CD4-positive, alpha-beta T cell treated with Interleukin-4 for 1 hour (primary cell): ENCODE measurements at regions not wholly inside any gene's neighbourhood (a gene's known extent, or its start where the extent isn't known, plus 50 kb on each side); places are given as distances from the start of the nearest gene placed in this dataset.

Experiments used
- DNase-seq, 2 donors: peaks; one replicate each; pipeline ENCODE4 v3.0.0-alpha.2; 2020 to 2022

DNA sequence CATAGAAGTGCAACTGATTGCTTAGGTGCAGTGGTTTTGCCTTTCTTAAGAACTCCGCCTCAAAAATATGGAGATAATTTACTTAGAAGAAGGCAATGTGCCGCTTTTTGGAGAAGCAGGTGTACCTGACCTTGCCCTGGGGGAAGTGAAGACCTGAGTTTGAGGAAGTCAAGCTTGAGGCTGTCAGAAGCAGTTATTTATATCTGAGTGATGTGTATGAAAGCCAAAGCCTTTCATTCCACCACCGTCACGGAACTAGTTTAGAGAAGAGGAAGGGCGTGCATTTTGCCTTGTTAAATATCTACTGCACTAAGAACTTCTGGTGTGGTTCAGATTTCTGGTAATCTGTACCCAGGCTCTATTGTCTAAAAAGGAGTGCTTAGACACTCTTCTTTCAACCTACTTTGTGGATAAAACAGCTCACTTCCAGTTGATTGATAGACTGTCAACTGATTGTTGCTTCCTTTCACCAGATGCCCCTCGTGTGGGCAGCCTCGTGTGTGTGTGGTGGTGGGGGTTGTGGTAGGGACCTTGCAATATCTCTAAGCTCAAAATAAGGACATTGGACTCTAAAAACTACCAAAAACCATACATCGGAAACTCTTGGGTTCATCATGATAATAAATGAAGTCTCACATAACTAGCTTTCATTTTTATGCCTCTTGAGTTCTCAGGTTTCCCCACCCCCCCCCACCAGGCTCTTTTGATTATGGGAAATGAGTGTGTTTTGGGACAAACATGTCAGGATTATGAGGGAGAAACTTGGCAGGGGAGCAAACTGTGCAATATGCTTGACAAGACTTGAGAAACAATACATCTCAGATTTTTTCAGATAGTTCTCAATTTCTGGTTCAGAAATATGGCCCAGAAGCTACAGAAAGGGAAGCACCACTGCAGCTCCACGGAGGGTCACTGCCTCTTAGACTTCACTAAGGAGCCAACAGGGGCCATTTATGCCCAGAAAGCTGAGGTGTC is 78.6 kb downstream of the ARF6 start:
- peak; percentile 79 to 86 for DNase-seq

DNA sequence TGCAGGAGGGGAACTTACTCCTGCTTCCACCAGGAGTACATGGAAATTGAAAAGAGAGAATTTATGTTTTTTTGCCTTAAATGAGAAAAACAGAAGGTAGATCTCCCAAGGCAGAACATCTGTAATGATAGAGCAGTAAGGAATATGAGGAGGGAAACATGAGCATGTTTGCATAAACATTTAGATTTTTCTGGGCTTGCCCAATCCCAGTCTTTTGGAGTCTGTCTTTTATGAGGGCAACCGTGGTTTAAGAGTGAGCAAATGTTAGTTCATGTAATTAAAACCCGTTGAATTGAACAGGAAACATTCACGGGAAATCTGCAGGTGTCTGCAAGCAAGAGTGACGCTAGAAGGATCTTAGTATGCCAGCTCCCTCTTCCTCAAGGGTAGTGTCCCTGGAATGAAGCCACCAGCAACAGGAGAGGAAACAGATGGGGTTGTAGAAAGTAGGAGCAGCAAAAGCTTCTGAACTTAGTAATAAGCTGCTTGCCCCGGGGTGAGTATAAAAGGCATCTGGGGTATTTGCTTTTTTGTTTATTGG is 79.3 kb downstream of the ARF6 start:
- peak in 1 of 2 donors; percentile 17 for DNase-seq

DNA sequence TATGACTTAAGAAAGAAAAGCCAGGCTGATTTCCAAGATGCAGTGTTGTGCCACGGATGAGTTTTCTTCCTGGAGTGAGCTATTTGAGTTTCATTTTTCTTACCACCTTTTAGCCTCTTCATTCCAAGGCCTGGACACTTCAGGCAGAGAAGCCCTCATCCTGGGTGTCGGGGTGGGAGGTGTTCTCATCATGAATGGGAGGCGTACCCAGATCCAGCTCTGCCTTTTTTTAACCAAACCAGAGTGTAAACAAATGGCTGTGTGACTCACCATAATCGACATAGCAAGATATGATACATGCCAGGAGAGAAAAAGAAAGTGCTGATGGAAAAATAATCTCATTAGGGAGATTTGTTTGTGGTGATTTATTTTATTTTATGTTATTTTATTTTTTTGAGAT is 79.9 kb downstream of the ARF6 start:
- DNase-seq = peak; percentile 30 to 53

DNA sequence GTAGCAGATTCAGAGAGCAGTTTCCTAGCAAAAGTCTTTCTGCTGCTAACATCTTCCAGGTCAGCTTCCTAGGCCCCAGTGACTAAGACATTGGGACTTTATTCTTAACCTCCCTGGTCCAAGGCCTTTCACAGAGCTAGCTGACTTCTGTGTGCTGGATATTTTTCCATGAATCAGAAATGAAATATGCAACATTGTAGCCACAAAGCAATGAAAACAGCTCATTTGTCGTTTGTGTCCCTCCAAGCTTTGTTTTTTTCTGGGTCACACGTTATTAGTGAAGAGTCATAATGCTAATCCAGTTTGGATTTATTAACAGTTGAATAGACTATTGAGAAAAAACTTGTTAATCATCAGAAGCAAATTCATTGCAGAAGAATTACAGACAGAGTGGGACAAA is 82.4 kb downstream of the ARF6 start:
- no peak for DNase-seq

DNA sequence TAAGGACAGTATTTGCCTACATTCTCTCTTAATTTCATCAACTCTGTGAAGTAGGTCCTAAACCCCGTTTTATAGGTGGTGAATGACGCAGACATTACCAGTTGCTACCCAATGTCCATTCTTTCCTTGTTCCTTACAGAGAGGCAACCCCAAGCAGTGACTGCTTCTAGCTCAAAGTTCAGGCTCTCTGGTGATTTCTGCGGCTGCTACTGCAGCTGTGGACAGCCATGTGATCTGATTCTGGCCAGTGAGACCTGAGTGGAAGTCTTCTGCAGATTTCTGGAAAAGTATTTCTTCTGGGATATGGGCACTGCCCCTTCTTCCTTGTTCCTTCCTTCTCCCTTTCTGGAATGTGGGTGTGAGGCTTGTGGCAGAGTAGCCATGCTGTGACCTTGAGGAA is 82.9 kb downstream of the ARF6 start:
- DNase-seq = no peak

DNA sequence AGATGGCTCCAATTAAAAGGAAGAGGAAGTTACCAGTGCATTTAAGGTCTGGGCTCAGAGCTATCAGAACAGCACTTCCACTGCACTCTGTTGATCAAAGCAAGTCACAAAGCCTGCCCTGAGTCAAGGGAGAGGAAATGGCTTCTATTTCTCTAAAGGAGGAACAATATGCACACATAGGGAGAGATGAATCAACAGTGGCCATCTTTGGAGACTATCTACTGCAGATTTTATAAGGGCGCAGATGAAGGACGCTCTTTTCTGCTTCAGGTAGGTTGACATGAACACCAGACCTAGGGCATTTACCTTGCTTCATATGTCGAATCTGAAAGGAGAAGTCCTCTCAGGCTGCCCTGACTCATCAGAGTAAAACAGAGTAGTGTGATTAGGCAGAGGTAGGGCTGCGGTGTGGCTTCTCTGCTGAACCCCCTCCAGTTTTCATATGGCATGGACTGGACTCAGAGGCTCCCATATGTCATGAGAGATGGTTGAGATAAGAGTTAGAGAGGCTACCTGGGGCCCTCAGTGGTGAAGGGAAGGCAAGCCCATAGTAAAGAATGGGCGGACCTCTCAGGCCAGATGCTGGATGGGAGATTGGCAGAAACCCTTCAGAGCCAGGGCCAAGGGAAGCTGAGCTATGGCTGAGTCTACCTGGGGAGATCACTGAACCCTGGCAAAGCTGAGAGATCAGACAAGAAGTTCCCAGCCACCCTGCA is 84.4 kb downstream of the ARF6 start:
- peak; percentile 59 to 63 for DNase-seq

DNA sequence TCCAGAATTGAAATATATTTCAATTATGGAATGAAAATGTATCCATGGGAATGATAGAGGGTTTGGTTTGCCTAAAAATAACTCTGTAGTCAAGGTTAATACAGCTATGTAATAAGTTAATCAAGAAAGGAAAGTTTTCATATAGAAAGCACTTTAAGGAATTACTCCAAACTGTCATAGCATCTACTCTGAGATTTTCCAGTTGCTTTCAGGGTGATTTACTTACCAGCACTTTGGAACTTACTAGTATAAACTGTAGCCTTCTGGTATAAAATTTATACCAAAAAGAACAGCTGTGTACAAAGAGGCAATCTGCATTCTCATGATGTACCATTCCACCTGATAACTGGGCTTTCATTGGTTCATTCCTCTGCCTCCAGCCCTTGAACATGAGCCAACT is 87.1 kb downstream of the ARF6 start:
- no peak for DNase-seq

DNA sequence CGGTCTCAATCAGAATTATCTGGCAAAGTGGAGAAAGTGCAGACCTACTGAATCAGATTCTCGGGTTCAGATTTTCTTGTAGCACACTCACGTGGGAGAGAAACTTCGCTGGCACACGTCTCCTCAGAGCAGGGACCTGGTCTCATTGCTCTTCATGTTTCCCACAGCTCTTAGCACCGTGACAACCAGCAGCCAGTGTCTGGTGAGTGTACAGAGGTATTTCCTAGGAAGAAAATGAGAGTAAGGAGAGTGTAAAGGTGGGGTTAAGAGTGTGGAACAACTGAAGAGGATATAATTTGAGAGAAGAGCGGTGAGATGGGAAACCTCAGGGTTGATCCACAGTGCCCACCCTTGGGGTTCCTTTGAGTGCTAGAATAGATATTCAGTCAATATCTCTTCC is 89.2 kb downstream of the ARF6 start:
- peak in 1 of 2 donors; percentile 31 for DNase-seq

DNA sequence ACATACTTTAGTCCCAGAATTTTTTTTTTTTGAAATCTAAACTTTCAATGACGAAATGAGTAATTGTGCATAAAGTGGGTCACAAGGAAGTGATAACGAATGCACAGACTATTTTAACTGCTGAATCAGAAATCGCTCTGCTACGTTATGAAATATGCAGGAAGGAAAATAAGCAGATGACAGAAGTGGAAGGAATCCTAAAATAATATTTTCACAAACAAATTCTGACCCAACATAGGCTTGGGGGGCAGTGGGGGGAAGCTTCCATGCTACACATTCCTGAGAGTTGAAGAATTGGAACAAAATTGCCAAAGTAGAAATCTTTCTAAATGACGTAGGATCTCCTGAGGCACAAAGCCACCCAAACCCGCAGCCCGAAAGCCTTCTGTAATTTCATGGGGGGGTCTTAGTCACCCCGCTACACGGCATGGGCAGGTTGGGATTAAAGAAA is 89.6 kb downstream of the ARF6 start:
- peak in 1 of 2 donors; percentile 46 for DNase-seq

DNA sequence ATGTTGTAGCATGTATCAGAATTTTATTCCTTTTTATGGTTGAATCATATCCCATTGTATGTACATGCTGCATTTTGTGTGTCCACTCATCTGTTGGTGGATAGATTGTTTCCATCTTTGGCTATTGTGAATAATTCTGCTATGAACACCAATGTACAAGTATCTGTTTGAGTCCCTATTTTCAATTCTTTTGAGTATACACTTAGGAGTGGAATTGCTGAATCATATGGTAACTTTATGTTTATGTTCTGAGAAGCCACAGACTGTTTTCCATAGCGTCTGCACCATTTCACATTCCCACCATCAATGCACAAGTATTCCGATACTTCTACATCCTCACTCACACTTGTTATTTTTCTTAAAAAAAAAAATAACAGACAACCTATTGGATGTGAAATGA is 91.5 kb downstream of the ARF6 start:
- DNase-seq = no peak

DNA sequence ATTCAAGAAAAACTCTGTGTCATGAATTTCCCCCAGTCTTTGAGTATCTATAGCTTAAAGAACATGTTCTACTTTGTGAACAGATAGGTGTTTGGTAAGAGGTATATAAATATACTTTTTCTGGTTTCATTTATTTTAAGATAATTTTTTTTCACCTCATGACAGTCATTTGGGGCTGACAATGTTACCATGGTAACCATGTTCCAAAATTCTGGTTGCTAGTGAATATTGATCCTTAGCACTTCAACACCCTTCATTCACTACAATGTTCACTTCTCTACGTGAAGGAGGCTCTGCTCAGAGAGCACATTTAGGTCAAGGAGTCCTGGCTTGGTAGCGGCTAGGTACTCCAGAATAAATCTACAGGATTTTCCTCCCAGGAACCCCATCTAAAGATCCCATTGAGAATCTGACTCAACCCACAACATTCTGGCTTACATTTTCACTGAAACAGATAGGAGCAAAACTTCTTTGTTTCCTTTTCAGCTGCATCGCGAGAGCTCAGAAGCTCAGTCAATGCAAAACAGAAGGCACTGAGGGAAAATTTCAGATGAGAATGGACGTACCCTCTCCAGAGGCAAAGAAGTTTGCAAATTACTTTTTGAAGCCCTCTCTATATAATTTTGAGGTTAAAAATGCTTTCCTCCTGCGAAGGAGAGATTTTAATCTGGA is 93.6 kb downstream of the ARF6 start:
- DNase-seq = no peak

DNA sequence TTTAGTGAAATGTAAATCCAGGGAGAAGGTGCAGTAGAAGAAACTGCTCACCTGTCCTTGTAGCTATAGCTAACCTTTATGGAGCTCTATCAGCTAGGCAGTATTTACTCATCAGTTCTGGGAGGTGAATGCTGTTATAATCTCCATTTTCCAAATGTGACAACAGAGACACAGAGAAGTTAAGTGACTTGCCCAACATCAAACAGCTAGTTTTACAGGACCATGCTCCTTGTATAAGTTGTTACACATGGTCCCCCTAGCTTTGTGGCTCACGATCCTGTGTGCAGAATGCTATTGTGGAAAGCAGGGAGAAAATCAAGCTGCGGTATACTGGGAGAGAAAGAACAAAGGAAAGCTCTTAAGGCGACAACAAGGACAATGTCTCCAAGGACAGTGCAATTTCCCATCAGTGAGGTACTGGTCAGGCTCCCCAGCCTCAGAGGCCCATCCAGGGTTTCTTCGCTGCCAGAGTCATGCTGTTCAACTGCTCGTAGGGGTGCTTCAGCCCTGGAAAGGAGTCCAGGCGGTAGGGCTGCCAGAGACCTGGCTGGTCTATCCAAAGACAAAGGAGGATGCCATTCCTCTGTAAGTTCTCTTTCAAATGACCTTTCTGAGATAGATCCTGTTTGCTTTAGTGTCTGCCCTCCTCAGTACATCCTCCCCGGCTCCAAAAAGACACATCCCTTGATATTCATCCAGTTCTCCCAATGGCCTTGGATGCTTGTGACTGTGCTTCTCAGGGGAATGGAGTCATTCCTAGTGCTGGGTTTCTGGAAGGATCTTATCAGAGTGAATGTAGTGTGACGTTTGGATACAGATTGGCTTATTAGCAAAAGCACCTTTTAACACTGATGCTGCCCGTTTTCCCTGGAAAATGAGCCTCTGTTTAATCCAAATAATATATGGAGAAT is 95.5 kb downstream of the ARF6 start:
- no peak for DNase-seq

DNA sequence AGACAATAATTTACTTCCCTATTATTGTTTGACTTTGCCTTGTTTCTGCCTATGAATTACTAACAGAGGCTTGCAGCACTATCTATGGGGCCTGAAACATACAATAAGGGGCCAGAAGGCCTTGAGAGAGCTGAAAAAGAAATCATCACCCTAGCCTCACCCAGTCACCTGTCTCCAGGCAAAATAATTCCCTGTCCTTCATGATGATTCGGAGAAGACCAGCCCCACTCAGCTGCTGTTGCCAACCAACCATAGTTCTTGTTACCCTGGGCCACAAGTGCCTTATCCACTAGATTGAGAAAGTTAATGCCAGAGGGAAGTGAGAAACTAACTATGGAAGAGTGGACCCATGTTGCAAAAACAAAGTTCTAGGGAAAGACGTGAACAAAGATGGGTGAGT is 97.1 kb downstream of the ARF6 start:
- no peak for DNase-seq

DNA sequence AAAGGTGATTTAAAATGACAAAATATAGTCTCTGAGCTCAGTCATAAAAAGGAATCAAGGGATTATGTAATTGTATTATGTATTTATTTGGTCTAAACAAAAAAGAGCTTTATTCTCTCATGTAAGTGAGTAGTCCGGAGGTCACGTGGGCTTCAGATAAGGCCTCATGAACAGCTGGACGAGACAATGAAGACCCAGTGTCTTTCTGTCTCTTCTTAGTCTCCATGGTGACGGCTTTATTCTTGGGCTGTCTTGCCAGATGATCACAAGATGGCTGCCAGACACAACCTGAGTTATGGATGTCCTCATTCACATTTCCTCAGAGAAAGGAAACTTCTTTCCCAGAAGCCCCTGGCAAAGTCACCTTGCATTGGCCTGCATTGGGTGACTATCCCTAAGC is 98.6 kb downstream of the ARF6 start:
- DNase-seq = no peak

DNA sequence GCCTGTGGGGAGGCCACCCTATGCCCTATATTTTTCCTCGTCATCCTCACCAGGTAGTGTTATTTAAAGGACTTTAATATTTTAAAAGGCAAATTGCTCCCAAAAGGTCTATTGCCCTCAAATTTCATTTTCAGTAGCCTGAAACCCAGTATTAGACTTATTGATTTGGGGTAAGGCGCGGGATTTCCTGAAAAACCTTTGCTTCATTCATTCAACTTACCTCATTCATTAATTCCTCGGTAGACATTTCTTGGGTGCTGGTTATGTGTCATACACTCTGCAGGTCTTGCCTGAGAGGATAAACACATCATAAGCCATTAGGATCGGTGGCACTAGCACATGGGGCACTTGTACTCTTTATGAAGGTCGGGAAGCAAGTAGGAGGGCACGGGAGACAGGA is 99.2 kb downstream of the ARF6 start:
- DNase-seq = no peak

DNA sequence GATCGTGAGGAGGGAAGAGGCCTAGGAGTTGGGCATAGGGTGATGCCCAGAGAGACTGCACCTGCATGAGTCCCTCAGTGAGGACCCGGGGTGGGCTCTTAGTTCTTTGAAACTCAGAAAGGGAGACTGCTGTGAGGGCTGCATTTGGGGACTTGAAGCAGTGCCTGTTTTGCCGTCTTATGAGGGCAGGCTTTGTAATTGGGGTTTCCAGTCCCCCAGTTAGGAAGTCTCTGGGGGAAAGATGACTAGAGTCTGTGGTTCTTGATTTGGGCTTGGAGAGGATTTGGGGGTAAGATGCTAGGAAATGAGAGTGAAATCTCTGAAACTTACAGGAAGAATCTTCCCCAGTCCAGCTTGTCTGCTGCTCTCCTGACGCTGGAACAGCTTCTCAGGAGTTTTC is 99.6 kb downstream of the ARF6 start:
- DNase-seq = no peak

DNA sequence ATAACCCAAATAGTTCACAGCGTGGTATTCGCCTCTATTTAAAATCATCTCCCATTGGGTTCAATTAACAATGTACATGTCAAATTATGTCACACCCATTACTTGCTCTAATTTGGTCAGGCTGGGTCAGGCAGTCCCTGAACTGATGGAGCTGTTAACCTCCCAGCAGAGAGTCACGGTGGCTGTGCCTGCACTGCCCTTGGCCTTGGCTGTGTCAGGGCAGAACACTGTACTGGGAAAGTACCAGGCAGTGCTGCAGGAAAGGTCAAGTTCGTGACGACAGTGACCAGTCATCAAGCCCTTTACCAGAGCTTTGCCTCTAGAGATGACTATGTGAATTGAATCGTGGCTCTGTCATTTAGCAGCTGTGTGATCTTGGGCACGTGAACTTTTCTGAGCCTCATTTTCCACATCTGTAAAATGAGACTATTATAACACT is 100.0 kb downstream of the ARF6 start:
- no peak for DNase-seq

DNA sequence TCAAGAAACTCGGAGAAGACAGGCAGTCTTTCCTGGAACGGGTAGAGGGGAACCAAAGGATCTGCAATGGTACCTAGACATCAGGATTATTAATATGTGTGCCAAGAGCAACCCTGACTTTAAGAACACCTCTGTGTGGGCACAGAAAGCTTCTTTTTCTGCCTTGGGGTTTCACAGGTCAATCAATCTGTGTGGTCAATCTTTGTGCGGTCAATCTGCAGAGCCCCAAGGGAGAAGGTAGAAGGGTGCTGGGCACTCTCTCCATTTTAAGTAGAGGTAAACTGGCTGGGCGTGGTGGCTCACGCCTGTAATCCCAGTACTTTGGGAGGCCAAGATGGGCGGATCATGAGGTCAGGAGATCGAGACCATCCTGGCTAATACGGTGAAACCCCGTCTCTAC is 100.7 kb downstream of the ARF6 start:
- no peak for DNase-seq

DNA sequence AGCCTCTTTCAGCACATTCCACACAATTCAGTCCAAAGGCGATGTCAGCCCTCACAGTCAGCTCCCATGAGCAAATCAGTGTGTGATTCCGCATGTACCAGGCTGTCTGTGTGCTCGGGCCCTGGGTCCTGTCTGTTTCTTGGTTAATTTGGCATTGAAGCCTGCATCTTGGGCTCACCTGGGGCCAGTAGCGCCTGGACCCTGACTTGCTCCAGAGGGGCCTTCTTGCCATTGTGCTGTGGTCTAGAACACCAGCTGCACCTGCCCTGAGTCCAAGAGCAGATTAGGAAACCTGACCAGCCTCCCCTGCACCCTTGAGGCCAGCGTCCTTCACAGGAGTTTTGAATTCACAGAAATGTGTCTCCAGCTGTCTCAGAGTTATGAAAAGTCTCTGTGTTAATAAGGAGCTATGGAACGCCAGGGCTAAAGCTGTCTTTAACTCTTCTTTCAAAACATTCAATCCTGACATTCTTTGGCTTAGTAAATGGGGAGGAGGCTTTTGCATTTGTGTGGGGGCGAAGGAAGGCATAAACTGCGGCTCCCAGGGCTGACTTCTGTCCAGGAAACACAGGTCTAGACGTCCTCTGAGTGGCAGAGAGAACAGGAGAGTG is 102.2 kb downstream of the ARF6 start:
- DNase-seq = no peak

DNA sequence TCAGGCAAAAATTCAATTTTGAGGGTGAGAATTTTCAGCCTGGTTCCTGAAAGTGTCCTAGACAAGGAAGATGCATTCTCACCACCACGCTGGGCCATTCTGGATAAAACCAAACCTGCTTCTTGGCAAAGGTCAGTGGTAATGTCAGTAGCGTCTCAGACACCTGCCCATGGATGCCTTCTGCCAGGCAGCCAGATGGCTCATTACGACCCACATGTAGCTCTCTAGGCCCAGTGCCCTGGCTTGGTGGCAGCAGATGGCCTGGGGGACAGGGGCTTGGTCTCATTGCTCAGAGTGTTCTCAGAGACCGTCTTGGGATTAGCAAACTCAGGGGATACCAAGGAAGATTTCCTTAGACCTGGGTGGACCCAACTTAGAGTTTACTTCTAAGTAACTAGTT is 105.1 kb downstream of the ARF6 start:
- DNase-seq = no peak

DNA sequence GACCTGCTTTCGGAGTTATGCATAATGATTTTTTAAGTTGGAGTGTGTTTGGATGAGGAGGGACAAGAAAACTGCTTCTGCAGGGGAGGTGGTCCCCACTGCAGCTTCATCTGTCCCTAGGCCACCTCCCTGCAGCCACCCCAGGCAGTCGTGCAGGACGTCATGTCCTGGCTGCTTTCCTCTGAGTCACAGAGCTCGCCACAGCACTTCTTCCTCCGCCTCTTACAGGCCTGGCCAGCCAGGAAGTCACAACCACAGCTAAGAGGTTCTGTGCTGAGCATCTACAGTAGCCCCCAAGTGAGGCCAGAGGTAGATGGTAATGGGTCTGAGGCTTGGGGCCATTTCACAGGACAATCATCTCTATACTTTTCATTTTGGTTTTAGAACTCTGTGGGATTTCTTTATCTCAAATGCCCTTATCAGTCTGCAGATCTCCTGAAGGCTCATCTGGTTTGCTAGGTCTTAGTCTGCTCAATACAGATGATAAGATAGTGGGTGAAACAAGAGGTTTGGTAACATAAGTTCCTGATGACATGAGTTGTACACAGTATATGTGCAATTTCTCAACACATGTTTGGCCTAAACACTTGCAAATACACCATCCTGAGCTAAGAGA is 106.4 kb downstream of the ARF6 start:
- peak; percentile 81 to 86 for DNase-seq
